ENCODE measurements at regions not wholly inside any gene's neighbourhood (a gene's known extent, or its start where the extent isn't known, plus 50 kb on each side); places are given as distances from the start of the nearest gene placed in this dataset.

DNA sequence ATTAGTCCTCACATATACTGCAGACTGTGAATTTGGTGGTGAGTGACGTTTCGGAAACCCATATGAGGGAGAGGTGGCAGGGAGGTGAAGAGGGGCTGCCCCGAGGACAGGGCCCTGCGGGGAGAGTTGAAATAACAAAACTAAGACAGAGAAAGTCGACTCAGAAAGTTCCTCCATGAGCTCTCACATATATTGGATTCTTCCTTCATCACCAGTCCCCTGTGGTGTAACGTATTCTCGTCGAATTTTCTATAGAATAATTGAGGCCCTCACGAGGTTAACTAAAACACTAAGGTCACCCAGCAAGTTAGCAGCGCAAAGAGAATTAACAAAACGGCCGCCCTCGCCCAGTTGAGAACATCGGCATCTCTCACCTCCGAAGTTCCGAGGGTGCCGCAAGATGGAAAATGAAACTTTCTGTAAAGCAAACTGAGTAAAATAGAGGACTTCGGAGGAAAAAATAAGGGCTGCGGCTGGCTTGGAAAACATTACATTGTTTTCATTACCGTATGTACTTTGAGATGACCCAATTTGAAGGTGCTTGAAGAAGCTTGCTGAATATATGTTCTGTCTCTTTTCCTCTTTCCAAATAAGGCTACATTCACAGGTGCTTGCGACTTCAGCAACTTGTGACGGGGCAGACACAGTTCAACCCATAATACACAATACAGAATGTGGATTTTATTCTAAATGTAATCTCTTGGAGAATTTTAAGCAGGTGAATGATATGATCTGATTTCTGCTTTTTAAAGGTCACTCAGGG, 490.9 kb upstream of the JARID2 start:
- H3K27me3 ChIP-seq = no peaks in the 10 kb centered on the region
- no peak overlapping the region for H3K27ac ChIP-seq
- 91 to 94% methylated on average over 22 of the region's 22 CpGs for WGBS, 2 donors
- no peak overlapping the region for H3K4me3 ChIP-seq
- no peaks in the 10 kb centered on the region for H3K9me3 ChIP-seq
- intact Hi-C loops (cut with DNase I; ENCODE audit: low total_unique reads) = no loop called here
- H3K36me3 ChIP-seq (ENCODE audit: low read depth, missing control alignments) = no peaks in the 10 kb centered on the region
- no peak for TF ChIP-seq POLR2A (IDR thresholded peaks at IDR 0.05)
- TF ChIP-seq, protein P1, sequence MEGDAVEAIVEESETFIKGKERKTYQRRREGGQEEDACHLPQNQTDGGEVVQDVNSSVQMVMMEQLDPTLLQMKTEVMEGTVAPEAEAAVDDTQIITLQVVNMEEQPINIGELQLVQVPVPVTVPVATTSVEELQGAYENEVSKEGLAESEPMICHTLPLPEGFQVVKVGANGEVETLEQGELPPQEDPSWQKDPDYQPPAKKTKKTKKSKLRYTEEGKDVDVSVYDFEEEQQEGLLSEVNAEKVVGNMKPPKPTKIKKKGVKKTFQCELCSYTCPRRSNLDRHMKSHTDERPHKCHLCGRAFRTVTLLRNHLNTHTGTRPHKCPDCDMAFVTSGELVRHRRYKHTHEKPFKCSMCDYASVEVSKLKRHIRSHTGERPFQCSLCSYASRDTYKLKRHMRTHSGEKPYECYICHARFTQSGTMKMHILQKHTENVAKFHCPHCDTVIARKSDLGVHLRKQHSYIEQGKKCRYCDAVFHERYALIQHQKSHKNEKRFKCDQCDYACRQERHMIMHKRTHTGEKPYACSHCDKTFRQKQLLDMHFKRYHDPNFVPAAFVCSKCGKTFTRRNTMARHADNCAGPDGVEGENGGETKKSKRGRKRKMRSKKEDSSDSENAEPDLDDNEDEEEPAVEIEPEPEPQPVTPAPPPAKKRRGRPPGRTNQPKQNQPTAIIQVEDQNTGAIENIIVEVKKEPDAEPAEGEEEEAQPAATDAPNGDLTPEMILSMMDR (IDR thresholded peaks at IDR 0.05) = no peak
- H3K4me1 ChIP-seq = no peaks in the 10 kb centered on the region
- DNase-seq = no peak

DNA sequence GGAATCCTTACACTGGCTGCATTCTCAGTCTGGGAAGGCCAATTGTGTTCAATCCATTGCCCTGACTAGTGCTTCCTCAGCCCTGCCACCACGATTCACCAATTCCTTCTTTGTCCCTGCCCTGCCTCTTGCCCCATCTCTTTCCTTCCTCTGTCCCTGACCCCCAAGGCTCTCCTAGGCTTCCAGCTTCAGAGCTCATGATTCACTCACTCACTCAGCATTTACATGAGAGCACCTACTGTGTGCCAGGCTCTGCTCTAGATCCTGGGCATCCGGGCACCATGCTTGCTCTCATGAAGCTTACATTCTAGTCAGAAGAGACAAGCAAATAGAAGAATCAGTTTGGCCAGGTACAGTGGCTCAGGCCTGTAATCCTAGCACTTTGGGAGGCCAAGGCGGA, 489.5 kb upstream of the JARID2 start:
- WGBS, 2 donors = 94% methylated on average over 3 of the region's 3 CpGs
- H3K4me3 ChIP-seq = no peak overlapping the region
- intact Hi-C loops (cut with DNase I; ENCODE audit: low total_unique reads) = no loop called here
- H3K36me3 ChIP-seq (ENCODE audit: low read depth, missing control alignments) = no peaks in the 10 kb centered on the region
- H3K9me3 ChIP-seq = no peaks in the 10 kb centered on the region
- no peaks in the 10 kb centered on the region for H3K4me1 ChIP-seq
- H3K27me3 ChIP-seq = no peaks in the 10 kb centered on the region
- no peak for DNase-seq
- TF ChIP-seq, protein P1 (IDR thresholded peaks at IDR 0.05) = no peak
- no peak for TF ChIP-seq POLR2A (IDR thresholded peaks at IDR 0.05)
- no peak overlapping the region for H3K27ac ChIP-seq

DNA sequence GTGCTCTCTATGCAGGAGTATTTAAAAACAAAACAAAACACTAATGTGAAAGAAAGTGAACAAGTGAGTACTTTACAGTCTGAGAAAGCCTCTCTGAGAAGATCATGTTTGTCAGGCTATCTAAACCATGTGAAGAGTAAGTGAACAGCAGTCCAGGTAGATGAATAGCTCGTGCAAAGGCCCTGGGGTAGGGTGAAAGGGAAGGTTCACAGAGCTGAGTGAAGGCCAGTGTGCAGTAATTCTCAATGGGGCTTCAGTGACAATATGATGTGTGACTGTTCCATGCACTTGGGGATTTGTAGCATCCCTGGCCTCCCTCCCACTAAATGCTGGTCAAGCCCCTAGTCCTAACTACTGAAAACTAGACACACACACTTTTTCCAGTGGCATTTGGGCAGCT, 488.9 kb upstream of the JARID2 start:
- Histone ChIP-seq H3K27ac (no peak overlapping the region), H3K36me3 (ENCODE audit: low read depth, missing control alignments) (no peaks in the 10 kb centered on the region), H3K9me3 (no peaks in the 10 kb centered on the region), H3K4me1 (no peaks in the 10 kb centered on the region), H3K27me3 (no peaks in the 10 kb centered on the region), H3K4me3 (no peak overlapping the region)
- DNase-seq = no peak
- intact Hi-C loops (cut with DNase I; ENCODE audit: low total_unique reads) = no loop called here
- 100% methylated on average over 1 of the region's 1 CpG for WGBS, 2 donors
- TF ChIP-seq, protein P1 (IDR thresholded peaks at IDR 0.05) = no peak
- no peak for TF ChIP-seq POLR2A (IDR thresholded peaks at IDR 0.05)

DNA sequence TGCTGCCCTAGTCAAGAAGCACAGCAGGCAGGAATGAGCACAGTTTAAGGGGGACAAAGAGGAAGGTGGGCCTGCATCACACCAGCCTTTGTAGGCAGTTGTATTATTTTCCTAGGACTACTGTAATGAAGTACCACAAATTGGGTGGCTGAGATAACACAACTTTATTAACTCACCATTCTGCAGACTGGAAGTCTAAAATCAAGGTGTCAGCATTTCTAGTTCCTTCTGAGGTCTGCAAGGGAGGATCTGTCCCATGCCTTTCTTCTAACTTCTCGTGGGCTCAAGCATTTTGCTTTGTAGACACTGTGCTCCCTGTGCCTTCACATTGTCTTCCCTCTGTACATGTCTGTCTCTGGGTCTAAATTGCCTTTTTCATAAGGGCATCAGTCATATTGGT, 488.5 kb upstream of the JARID2 start:
- Histone ChIP-seq H3K27ac (no peak overlapping the region), H3K9me3 (no peaks in the 10 kb centered on the region), H3K36me3 (ENCODE audit: low read depth, missing control alignments) (no peaks in the 10 kb centered on the region), H3K4me3 (no peak overlapping the region), H3K4me1 (no peaks in the 10 kb centered on the region), H3K27me3 (no peaks in the 10 kb centered on the region)
- no peak for DNase-seq
- intact Hi-C loops (cut with DNase I; ENCODE audit: low total_unique reads) = no loop called here
- TF ChIP-seq, protein P1 (IDR thresholded peaks at IDR 0.05) = no peak
- TF ChIP-seq POLR2A (IDR thresholded peaks at IDR 0.05) = no peak
- WGBS, 2 donors = 77 to 94% methylated on average over 1 of the region's 1 CpG
